Liver (tissue), 3 donors: ENCODE measurements at regions not wholly inside any gene's neighbourhood (a gene's known extent, or its start where the extent isn't known, plus 50 kb on each side); places are given as distances from the start of the nearest gene placed in this dataset.

ENCODE experiments used
- EGR1 ChIP-seq, 2 donors: IDR thresholded peaks; 2 replicates each; pipeline ENCODE4 v1.6.1; 2016 to 2018; ENCODE audit warnings: antibody characterized with exemption in 2 of 2, low read depth in 2 of 2
- GABPA ChIP-seq, 2 donors: IDR thresholded peaks in 1 of 2; conservative IDR thresholded peaks in 1 of 2; 2 replicates each; pipeline ENCODE4 v1.6.1; 2016; ENCODE audit warnings: antibody characterized with exemption in 2 of 2, mild to moderate bottlenecking in 1 of 2, moderate library complexity in 1 of 2
- HNF4A ChIP-seq, 2 donors: conservative IDR thresholded peaks; 2 replicates each; pipeline ENCODE4 v1.6.1; 2016; ENCODE audit warnings: antibody characterized with exemption in 2 of 2, mild to moderate bottlenecking in 2 of 2
- NR2F2 ChIP-seq: IDR thresholded peaks from 2 replicates; pipeline ENCODE4 v1.6.1; 2016; ENCODE audit warnings: antibody characterized with exemption
- RAD21 ChIP-seq, 2 donors: IDR thresholded peaks; 2 replicates each; pipeline ENCODE4 v1.6.1; 2016; ENCODE audit warnings: antibody characterized with exemption in 2 of 2, mild to moderate bottlenecking in 2 of 2
- REST ChIP-seq: IDR thresholded peaks from 2 replicates; pipeline ENCODE4 v1.6.1; 2016; ENCODE audit warnings: antibody characterized with exemption, mild to moderate bottlenecking
- RXRA ChIP-seq, 2 donors: IDR thresholded peaks; 2 replicates each; pipeline ENCODE4 v1.6.1; 2017 to 2018; ENCODE audit warnings: antibody characterized with exemption in 2 of 2, mild to moderate bottlenecking in 1 of 2
- SP1 ChIP-seq: IDR thresholded peaks from 2 replicates; pipeline ENCODE4 v1.6.1; 2018; ENCODE audit warnings: antibody characterized with exemption, mild to moderate bottlenecking
- TAF1 ChIP-seq: conservative IDR thresholded peaks from 2 replicates; pipeline ENCODE4 v1.6.1; 2016; ENCODE audit warnings: antibody characterized with exemption, mild to moderate bottlenecking
- YY1 ChIP-seq: IDR thresholded peaks from 2 replicates; pipeline ENCODE4 v1.6.1; 2016; ENCODE audit warnings: antibody characterized with exemption, mild to moderate bottlenecking
- TF ChIP-seq, protein P1 (sequence below): fragments of 150-350 bp; IDR thresholded peaks from 2 replicates; pipeline ENCODE4 v1.5.1; 2017; ENCODE audit warnings: improper control_type of control experiment, low read depth, low read length; ENCODE audit not compliant: missing input control
- TF ChIP-seq, protein P2 (sequence below): IDR thresholded peaks from 2 replicates; pipeline ENCODE4 v1.6.1; 2016; ENCODE audit warnings: antibody characterized with exemption
- donor health status: healthy.
- donor health status: healthy.

DNA sequence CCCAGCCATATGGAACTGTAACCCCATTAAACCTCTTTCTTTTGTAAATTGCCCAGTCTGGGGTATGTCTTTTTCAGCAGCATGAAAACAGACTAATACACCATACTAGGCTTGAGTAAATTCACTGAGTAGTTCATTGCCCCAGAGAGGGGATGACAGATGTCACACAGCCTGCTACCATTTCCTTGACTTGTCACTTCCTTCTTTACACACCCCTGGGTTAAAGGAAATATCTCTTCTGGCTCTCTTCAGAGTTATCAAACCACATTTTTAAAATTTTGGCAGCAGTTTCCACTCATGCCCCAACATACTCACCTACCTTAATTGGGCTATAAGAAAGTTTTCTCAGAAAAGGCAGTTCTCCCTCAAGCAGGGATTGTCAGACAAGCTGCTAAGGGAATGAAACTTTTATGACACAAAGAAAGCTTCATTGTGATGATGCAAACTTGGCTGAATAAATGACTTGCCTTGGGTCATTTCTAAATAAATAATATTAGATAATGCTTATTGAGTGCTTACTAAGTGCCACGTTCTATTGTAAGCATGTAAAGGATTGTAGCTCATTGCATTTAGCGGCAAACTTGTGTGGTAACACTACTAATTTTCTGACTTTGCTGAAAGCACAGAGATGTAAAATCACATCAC lies 68.0 kb upstream of the RBMS3 start:
- TF ChIP-seq SP1 (no peak), TAF1 (no peak), REST (no peak), RAD21 (IDR thresholded peaks at IDR 0.05) (no peak), RXRA (IDR thresholded peaks at IDR 0.05) (no peak), EGR1 (IDR thresholded peaks at IDR 0.05; ENCODE audit: low read depth in 2 of 2) (no peak), HNF4A (conservative IDR thresholded peaks at IDR 0.05) (no peak), YY1 (no peak), GABPA (IDR thresholded peaks at IDR 0.05 in 1 of 2, conservative IDR thresholded peaks at IDR 0.05 in 1 of 2) (no peak), NR2F2 (no peak)
- TF ChIP-seq, protein P1, sequence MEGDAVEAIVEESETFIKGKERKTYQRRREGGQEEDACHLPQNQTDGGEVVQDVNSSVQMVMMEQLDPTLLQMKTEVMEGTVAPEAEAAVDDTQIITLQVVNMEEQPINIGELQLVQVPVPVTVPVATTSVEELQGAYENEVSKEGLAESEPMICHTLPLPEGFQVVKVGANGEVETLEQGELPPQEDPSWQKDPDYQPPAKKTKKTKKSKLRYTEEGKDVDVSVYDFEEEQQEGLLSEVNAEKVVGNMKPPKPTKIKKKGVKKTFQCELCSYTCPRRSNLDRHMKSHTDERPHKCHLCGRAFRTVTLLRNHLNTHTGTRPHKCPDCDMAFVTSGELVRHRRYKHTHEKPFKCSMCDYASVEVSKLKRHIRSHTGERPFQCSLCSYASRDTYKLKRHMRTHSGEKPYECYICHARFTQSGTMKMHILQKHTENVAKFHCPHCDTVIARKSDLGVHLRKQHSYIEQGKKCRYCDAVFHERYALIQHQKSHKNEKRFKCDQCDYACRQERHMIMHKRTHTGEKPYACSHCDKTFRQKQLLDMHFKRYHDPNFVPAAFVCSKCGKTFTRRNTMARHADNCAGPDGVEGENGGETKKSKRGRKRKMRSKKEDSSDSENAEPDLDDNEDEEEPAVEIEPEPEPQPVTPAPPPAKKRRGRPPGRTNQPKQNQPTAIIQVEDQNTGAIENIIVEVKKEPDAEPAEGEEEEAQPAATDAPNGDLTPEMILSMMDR: no peak
- TF ChIP-seq, protein P2, sequence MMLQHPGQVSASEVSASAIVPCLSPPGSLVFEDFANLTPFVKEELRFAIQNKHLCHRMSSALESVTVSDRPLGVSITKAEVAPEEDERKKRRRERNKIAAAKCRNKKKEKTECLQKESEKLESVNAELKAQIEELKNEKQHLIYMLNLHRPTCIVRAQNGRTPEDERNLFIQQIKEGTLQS: no peak
